AG04450 (cell line): ENCODE measurements at regions not wholly inside any gene's neighbourhood (a gene's known extent, or its start where the extent isn't known, plus 50 kb on each side); places are given as distances from the start of the nearest gene placed in this dataset.

Experiments used
- CTCF ChIA-PET: fragments of 300-600, 350-600 bp; formaldehyde crosslinking; extraction: SDS; loops from one replicate; lab custom pipeline; 2022; ENCODE audit warnings: antibody characterized with exemption, inconsistent platforms; lab: Charles Lee
- POLR2A ChIA-PET: fragments of 350-600 bp; formaldehyde crosslinking; extraction: SDS; loops from one replicate; lab custom pipeline; 2021; ENCODE audit warnings: antibody characterized with exemption, inconsistent platforms; lab: Yijun Ruan, JAX
- DNase-seq: peaks from one replicate; pipeline ENCODE4 v3.0.0-alpha.2; 2011; ENCODE audit warnings: low read depth, low spot score
- H3K27ac ChIP-seq: one replicate; pipeline ENCODE4 v1.5.1; 2012; ENCODE audit warnings: low read depth, low read length, control low read depth
- H3K27me3 ChIP-seq: one replicate; pipeline ENCODE4 v1.6.0; 2012; ENCODE audit warnings: low read length; ENCODE audit not compliant: control insufficient read depth, insufficient read depth
- H3K4me3 ChIP-seq: 2 replicates; pipeline ENCODE4 v1.5.1; 2011; ENCODE audit warnings: mild to moderate bottlenecking, low read depth, low read length, control low read depth
- H3K9me3 ChIP-seq: 2 replicates; pipeline ENCODE4 v1.5.1; 2012; ENCODE audit warnings: low read length; ENCODE audit not compliant: control insufficient read depth, insufficient read depth
- TF ChIP-seq, protein P1 (sequence below): IDR thresholded peaks from 2 replicates; pipeline ENCODE4 v1.5.1; 2011; ENCODE audit warnings: low read depth, low read length, control low read depth, inconsistent platforms

GRCh38 chr2:199707593-199708185 is 143.3 kb downstream of the FTCDNL1 start:
- ChIA-PET POLR2A (no interaction called here), CTCF (interaction anchor here (4.6 kb wide), 1 partner anchor 32 kb away, joined by 25 read pairs; no protein-coding TSS in a partner anchor)
- Histone ChIP-seq H3K27me3 (no peaks in the 10 kb centered on the region), H3K9me3 (no peaks in the 10 kb centered on the region), H3K4me3 (no peak overlapping the region), H3K27ac (no peak overlapping the region)
- TF ChIP-seq, protein P1, sequence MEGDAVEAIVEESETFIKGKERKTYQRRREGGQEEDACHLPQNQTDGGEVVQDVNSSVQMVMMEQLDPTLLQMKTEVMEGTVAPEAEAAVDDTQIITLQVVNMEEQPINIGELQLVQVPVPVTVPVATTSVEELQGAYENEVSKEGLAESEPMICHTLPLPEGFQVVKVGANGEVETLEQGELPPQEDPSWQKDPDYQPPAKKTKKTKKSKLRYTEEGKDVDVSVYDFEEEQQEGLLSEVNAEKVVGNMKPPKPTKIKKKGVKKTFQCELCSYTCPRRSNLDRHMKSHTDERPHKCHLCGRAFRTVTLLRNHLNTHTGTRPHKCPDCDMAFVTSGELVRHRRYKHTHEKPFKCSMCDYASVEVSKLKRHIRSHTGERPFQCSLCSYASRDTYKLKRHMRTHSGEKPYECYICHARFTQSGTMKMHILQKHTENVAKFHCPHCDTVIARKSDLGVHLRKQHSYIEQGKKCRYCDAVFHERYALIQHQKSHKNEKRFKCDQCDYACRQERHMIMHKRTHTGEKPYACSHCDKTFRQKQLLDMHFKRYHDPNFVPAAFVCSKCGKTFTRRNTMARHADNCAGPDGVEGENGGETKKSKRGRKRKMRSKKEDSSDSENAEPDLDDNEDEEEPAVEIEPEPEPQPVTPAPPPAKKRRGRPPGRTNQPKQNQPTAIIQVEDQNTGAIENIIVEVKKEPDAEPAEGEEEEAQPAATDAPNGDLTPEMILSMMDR, result no peak
- DNase-seq, result no peak

DNA sequence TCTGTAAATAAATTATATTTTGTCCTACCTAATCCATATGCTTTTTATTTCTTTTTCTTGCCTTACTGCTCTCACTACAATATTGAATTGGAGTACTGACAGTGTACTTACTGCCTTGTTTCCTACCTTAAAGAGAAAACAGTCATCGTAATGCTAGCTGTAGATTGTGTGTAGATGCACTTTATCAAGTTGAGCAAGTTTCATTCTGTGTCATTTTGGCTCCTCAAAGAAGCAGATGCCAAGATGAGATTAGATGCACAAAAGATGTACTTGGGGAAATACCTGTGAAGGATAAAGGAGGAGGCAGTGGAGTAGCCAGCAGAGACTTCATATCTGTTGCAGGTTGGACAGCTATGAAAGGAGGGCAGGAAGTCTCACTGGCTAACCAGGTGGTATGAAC is 145.5 kb downstream of the FTCDNL1 start:
- Histone ChIP-seq H3K27ac (no peak overlapping the region), H3K4me3 (no peak overlapping the region), H3K9me3 (no peaks in the 10 kb centered on the region), H3K27me3 (no peaks in the 10 kb centered on the region)
- ChIA-PET POLR2A (no interaction called here), CTCF (interaction anchor here (1.1 to 5.1 kb wide), 12 partner anchors 8 to 235 kb away, joined by 3 to 78 read pairs (median 5); no protein-coding TSS in a partner anchor)
- DNase-seq, result no peak
- TF ChIP-seq, protein P1, result no peak

- ChIA-PET CTCF (interaction anchor here (0.7 to 5.1 kb wide), 19 partner anchors 9 to 238 kb away, joined by 3 to 78 read pairs (median 4); no protein-coding TSS in a partner anchor), POLR2A (no interaction called here)
- no peak overlapping the region for H3K4me3 ChIP-seq
- H3K9me3 ChIP-seq, result no peaks in the 10 kb centered on the region
- no peak for DNase-seq
- no peak overlapping the region for H3K27ac ChIP-seq
- H3K27me3 ChIP-seq, result no peaks in the 10 kb centered on the region
- TF ChIP-seq, protein P1, result peak; percentile 60
These were observed 146.4 kb downstream of the FTCDNL1 start for GRCh38 chr2:199704358-199705238.

DNA sequence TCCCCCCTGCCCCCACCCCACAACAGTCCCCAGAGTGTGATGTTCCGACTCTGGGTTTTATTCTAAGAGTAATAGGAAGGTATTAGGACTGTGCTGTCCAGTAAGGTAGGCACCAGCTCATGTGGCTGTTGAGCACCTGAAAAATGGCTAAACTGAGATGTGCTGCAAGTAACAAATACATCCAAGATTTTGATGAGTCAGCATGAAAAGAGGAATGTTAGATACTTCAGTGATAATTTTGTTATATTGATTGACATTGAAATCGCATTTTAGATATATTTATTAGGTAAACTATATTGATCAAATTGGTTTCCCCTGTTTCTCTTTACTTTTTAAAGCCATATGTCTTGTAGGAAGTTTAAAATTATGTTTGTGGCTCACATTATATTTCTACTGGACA is 147.8 kb downstream of the FTCDNL1 start:
- H3K27ac ChIP-seq, result no peak overlapping the region
- TF ChIP-seq, protein P1, result no peak
- no peaks in the 10 kb centered on the region for H3K27me3 ChIP-seq
- DNase-seq, result no peak
- POLR2A ChIA-PET, result no interaction called here
- H3K4me3 ChIP-seq, result no peak overlapping the region
- CTCF ChIA-PET, result interaction anchor here (0.7 to 5.1 kb wide), 6 partner anchors 31 to 242 kb away, joined by 3 to 78 read pairs (median 27); no protein-coding TSS in a partner anchor
- H3K9me3 ChIP-seq, result no peaks in the 10 kb centered on the region
